Prostate gland (tissue), 2 donors: ENCODE measurements at regions not wholly inside any gene's neighbourhood (a gene's known extent, or its start where the extent isn't known, plus 50 kb on each side); places are given as distances from the start of the nearest gene placed in this dataset.

Experiments
- CTCF ChIP-seq, 4 experiments: fragments of 200-600 bp in 2 of 4; fragments of 450-650 bp in 2 of 4; sonication (generic) in 2 of 4; IDR thresholded peaks; 1 replicate in 3 of 4; 2 replicates in 1 of 4; pipeline ENCODE4 v1.5.1; 2016 to 2019; ENCODE audit warnings: antibody characterized with exemption in 4 of 4, mild to moderate bottlenecking in 2 of 4, moderate library complexity in 2 of 4
- POLR2A ChIP-seq: fragments of 450-650 bp; IDR thresholded peaks from one replicate; pipeline ENCODE4 v1.6.1; 2016; ENCODE audit warnings: antibody characterized with exemption, mild to moderate bottlenecking
- POLR2AphosphoS5 ChIP-seq: sonication (generic); formaldehyde crosslinking; IDR thresholded peaks from one replicate; pipeline ENCODE4 v1.6.1; 2017; ENCODE audit warnings: antibody characterized with exemption

DNA sequence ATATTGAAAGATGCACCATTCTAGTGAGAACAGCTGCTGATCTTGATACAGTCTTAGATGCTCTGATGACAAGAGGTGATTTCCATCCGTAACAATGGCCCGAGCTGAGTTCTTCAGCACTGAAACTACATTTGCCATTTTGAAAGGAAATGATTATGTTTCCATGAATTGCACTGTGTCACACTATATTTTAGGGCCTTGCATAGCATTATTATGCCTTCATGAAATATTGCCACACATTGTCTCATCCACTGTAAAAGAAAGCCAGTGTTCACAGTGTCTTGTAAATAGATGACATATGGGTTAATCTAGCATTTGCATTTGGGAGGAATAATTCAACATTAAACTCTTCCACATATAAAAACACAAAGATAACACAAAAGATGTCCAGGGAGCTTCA is 438.3 kb upstream of the PSMD7 start:
- no peak for TF ChIP-seq POLR2A
- TF ChIP-seq CTCF (IDR thresholded peaks at IDR 0.05), result no peak
- no peak for TF ChIP-seq POLR2AphosphoS5
